Progenitor cell of endocrine pancreas (in vitro differentiated cells): ENCODE measurements at regions not wholly inside any gene's neighbourhood (a gene's known extent, or its start where the extent isn't known, plus 50 kb on each side); places are given as distances from the start of the nearest gene placed in this dataset.
A peak's percentile ranks its signal among the peaks of the same experiment; 100 is the strongest.

Experiments used
- DNase-seq: peaks from one replicate; pipeline ENCODE4 v3.0.0; 2021; ENCODE audit warnings: low spot score; ENCODE audit not compliant: unreplicated experiment
- H3K27ac Mint-ChIP-seq: 2 replicates; pipeline ENCODE4 v1.8.0; 2021; ENCODE audit warnings: mild to moderate bottlenecking, moderate library complexity, mixed read lengths
- H3K27me3 Mint-ChIP-seq: 2 replicates; pipeline ENCODE4 v1.8.0; 2021; ENCODE audit warnings: mixed read lengths
- H3K36me3 Mint-ChIP-seq: 2 replicates; pipeline ENCODE4 v1.8.0; 2022; ENCODE audit warnings: mixed read lengths; ENCODE audit not compliant: insufficient read depth
- H3K4me1 Mint-ChIP-seq: 2 replicates; pipeline ENCODE4 v1.8.0; 2021; ENCODE audit warnings: low read depth, mixed read lengths
- H3K4me3 Mint-ChIP-seq: 2 replicates; pipeline ENCODE4 v1.8.0; 2021; ENCODE audit warnings: low read depth, mild to moderate bottlenecking, moderate library complexity, mixed read lengths
- H3K9me3 Mint-ChIP-seq: 2 replicates; pipeline ENCODE4 v1.8.0; 2021; ENCODE audit warnings: low read depth, mixed read lengths
- TF ChIP-seq, protein P1 (sequence below): fragments of 200-600 bp; sonication (generic); IDR thresholded peaks from one replicate; pipeline ENCODE4 v1.5.0; 2021; ENCODE audit warnings: antibody characterized with exemption, mild to moderate bottlenecking; ENCODE audit not compliant: unreplicated experiment

DNA sequence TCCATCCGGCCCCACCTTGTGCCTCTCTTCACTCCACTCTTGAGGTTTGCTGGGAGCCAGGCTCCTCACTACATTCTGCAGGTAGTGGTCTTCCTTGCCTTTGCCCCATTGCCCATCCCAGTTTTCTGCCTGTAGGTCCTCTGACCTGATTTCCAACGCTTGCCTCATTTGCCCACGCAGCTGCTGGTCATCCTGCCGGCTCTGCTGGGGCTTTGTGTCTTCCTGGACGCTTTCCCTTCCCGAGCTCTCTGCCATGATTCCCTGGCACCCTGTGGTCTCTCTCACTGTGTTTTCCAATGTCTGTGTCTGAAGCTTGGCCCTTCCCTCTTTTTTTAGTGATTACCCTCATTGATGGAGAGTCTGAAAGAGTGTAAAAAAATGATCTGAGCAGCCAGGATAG is 451.6 kb downstream of the UTRN start:
- H3K27ac Mint-ChIP-seq, result peak overlapping the region; percentile 0
- no peaks in the 10 kb centered on the region for H3K9me3 Mint-ChIP-seq
- H3K4me3 Mint-ChIP-seq, result no peak overlapping the region
- H3K27me3 Mint-ChIP-seq, result no peaks in the 10 kb centered on the region
- H3K36me3 Mint-ChIP-seq, result peaks cover 32% of the 10 kb centered on the region
- no peak for DNase-seq
- TF ChIP-seq, protein P1, sequence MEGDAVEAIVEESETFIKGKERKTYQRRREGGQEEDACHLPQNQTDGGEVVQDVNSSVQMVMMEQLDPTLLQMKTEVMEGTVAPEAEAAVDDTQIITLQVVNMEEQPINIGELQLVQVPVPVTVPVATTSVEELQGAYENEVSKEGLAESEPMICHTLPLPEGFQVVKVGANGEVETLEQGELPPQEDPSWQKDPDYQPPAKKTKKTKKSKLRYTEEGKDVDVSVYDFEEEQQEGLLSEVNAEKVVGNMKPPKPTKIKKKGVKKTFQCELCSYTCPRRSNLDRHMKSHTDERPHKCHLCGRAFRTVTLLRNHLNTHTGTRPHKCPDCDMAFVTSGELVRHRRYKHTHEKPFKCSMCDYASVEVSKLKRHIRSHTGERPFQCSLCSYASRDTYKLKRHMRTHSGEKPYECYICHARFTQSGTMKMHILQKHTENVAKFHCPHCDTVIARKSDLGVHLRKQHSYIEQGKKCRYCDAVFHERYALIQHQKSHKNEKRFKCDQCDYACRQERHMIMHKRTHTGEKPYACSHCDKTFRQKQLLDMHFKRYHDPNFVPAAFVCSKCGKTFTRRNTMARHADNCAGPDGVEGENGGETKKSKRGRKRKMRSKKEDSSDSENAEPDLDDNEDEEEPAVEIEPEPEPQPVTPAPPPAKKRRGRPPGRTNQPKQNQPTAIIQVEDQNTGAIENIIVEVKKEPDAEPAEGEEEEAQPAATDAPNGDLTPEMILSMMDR, result no peak
- peaks cover 4% of the 10 kb centered on the region for H3K4me1 Mint-ChIP-seq

DNA sequence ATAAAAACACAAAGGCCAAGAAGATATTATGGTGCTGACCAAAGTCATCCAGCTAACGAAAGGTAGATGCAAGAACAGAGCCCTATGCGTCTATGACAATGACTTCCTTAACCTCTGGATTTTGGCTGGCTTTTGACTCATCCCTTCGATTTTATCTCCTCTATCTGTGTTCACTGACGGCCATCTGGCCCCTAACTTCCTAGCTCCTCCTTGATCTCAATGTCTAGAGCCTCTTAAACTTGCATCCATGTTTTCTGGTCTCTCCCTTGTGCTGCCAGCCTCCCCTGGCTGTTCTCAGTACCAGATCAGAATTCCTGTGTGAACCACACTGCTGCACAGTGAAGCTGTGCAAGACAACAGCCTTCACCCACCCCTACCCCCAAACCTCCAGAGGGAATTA is 452.9 kb downstream of the UTRN start:
- Mint-ChIP-seq H3K27ac (no peak overlapping the region), H3K36me3 (peaks cover 31% of the 10 kb centered on the region), H3K9me3 (no peaks in the 10 kb centered on the region), H3K4me1 (peaks cover 7% of the 10 kb centered on the region), H3K4me3 (no peak overlapping the region), H3K27me3 (no peaks in the 10 kb centered on the region)
- no peak for DNase-seq
- TF ChIP-seq, protein P1, result no peak

DNA sequence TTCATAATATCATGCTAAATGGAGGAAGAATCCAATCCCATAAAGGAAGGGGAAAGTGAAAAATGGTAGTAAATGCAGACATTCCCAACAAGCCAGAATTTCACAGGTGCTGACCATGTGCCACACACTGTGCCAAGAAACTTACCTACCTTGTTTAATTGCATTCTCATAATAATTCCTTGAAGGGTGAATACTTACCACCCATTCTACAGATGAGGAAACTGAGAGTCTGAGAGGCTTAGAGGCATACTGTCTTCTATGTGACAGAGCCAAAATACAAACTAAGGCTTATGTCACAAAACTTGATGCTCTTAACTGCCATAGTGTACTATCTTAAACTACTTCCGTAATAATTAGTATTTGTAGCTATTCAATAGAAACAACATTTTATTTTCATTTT is 454.7 kb downstream of the UTRN start:
- no peaks in the 10 kb centered on the region for H3K9me3 Mint-ChIP-seq
- peaks cover 20% of the 10 kb centered on the region for H3K36me3 Mint-ChIP-seq
- no peak overlapping the region for H3K27ac Mint-ChIP-seq
- TF ChIP-seq, protein P1, result no peak
- no peaks in the 10 kb centered on the region for H3K27me3 Mint-ChIP-seq
- no peak overlapping the region for H3K4me3 Mint-ChIP-seq
- peaks cover 17% of the 10 kb centered on the region for H3K4me1 Mint-ChIP-seq
- DNase-seq, result no peak

DNA sequence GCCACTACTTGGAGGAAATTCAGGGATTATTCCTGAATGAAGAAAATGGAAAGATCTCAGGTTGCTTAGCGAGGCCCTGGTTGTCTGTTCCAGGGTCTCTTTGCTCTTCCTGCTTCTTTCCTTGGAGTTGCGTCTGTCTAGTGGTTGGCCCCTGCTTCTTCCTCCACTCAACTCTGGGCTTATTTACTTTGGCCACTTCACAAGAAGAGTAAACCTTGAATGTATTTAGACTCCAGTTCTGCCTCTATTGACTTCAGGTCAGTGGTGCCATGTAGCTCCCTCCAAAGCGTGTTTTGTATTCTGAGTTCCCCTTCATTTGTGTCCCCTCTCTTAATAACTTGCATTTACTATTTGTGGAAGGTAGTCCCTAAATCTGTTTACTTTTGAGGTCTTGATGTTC is 456.5 kb downstream of the UTRN start:
- H3K4me1 Mint-ChIP-seq, result peaks cover 23% of the 10 kb centered on the region
- no peaks in the 10 kb centered on the region for H3K9me3 Mint-ChIP-seq
- peaks cover 15% of the 10 kb centered on the region for H3K36me3 Mint-ChIP-seq
- no peak for DNase-seq
- TF ChIP-seq, protein P1, result no peak
- H3K27me3 Mint-ChIP-seq, result no peaks in the 10 kb centered on the region
- peak overlapping the region; percentile 56 for H3K27ac Mint-ChIP-seq
- H3K4me3 Mint-ChIP-seq, result no peak overlapping the region

DNA sequence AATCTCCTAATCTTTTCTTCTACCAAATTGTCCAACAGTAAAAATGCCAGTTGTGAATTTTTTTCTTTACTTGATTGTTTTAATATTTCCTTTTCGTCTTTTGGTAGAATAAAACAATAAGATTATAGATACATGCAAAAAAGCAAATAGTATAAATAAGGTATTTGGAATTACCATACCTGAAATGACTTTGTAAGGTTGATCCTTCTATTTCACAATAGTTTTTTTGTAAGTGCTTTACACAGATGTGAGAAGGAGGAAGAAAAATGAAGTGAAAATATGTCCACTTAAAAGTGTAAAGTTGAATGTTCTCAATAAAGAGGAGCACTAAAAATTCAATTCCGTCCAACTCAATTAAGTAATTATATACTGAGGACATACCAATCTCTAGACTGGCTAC is 457.6 kb downstream of the UTRN start:
- no peaks in the 10 kb centered on the region for H3K27me3 Mint-ChIP-seq
- H3K36me3 Mint-ChIP-seq, result peaks cover 13% of the 10 kb centered on the region
- TF ChIP-seq, protein P1, result no peak
- DNase-seq, result no peak
- peaks cover 23% of the 10 kb centered on the region for H3K4me1 Mint-ChIP-seq
- H3K27ac Mint-ChIP-seq, result no peak overlapping the region
- no peaks in the 10 kb centered on the region for H3K9me3 Mint-ChIP-seq
- H3K4me3 Mint-ChIP-seq, result no peak overlapping the region
